SKM-1 (cell line): ENCODE measurements at regions not wholly inside any gene's neighbourhood (a gene's known extent, or its start where the extent isn't known, plus 50 kb on each side); places are given as distances from the start of the nearest gene placed in this dataset.
"Not testable (repeated sequence)": the region's sequence is repeated elsewhere in the genome, so short reads cannot be mapped to it uniquely, and the experiment has no call there.

ENCODE experiments used
- DNase-seq: peaks from one replicate; lab custom pipeline; 2025; ENCODE audit not compliant: unreplicated experiment; lab: John Stamatoyannopoulos, UW

- no peak for DNase-seq
Measured at GRCh38 chr3:160094562-160094961, 105.9 kb downstream of the IL12A start.

GRCh38 chr3:160097478-160097877 is 108.8 kb downstream of the IL12A start:
- no peak for DNase-seq

GRCh38 chr3:160098261-160098908 is 109.8 kb downstream of the IL12A start:
- DNase-seq: no peak

DNA sequence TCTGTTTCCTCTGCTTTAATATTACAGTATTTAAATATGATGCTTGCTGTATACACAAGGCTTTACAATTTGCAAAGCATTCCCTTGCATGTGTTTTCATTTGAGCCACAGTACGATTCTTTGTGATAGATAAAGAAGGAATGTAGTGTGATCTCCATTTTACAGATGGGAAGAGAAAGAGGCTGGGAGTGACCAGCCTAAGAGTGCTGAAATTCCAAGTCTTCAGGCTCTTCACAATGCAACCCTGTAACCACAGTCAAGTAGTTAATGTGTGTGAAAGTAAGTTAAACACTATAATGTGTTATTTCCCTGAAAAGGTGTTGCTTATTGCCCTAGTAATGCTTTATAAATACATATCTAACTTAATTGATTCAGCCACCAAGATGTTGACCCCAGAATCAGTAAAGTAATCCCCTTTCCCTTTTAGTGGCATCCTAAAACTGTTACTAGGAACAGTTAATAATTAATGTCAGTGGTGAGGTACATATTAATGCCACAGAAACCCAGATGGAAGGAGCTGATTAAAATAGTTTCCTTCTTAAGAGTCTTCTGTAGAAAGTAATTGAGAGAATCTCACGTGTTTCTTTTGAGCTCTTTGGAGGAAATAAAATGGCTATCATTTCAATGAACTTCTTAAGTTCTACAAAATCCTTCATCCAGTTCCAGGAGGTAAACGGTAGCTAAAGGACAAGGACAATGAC is 110.4 kb downstream of the IL12A start:
- no peak for DNase-seq

- no peak for DNase-seq
Measured at GRCh38 chr3:160099834-160100233, 111.2 kb downstream of the IL12A start.

DNA sequence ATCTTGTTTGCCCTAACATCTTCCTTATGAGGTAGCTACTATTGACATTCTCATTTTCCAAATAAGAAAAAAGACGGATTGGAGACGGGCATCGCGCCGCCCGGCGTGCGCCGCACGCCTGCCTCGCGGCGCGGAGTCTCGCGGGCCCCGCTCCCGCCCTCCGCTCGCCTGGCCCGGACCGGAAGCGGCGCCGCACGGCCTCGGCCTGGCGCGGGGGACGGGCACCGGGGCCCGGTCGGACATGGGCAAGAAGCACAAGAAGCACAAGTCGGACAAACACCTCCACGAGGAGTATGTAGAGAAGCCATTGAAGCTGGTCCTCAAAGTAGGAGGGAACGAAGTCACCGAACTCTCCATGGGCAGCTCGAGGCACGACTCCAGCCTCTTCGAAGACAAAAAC is 112.0 kb downstream of the IL12A start:
- no peak for DNase-seq

- DNase-seq: not testable (repeated sequence)
Measured at GRCh38 chr3:160102001-160102400, 113.4 kb downstream of the IL12A start.

DNA sequence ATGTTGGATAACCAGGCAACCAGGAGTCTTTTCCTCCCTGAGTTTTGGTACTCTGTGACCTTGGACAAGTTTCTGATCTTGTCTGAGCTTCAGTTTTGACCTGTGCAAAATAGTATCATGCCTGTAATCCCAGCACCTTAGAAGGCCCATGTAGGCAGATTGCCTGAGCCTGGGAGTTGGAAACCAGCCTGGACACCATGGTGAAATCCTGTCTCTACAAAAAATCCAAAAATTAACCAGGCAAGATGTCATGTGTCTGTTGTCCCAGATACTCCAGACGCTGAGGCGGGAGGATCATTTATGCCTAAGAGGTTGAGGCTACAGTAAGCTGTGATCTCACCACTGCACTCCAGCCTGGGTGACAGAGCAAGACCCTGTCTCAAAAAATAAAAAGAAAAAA is 114.8 kb downstream of the IL12A start:
- no peak for DNase-seq

- no peak for DNase-seq
Measured at GRCh38 chr3:160105907-160106584, 117.4 kb downstream of the IL12A start.

GRCh38 chr3:160106905-160107861 is 118.0 kb upstream of the C3orf80 start:
- DNase-seq: no peak

GRCh38 chr3:160108362-160108761 is 116.9 kb upstream of the C3orf80 start:
- DNase-seq: no peak

- no peak for DNase-seq
Measured at GRCh38 chr3:160112481-160112880, 112.7 kb upstream of the C3orf80 start.

- DNase-seq: no peak
Measured at GRCh38 chr3:160112996-160113395, 112.2 kb upstream of the C3orf80 start.

- no peak for DNase-seq
Measured at GRCh38 chr3:160114355-160114995, 110.7 kb upstream of the C3orf80 start.

DNA sequence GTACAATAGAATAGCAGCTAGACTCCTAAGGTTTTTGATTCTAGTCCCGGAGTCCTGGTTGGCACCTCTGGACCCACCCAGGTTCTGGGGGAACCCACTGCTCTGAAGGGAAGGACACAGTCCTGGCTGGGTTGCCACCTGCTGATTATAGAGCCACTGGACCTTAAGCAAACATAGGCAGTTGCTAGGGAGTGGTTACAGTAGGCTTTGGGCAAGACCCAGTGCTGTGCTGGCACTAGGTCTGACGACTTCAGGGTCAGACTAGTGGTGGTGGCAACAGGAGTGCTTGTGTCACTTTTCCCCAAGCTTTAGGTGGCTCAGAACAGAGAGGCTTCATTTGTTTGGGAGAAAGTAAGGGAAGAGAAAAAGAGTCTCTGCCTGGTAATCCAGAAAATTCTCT is 109.8 kb upstream of the C3orf80 start:
- DNase-seq: no peak

DNA sequence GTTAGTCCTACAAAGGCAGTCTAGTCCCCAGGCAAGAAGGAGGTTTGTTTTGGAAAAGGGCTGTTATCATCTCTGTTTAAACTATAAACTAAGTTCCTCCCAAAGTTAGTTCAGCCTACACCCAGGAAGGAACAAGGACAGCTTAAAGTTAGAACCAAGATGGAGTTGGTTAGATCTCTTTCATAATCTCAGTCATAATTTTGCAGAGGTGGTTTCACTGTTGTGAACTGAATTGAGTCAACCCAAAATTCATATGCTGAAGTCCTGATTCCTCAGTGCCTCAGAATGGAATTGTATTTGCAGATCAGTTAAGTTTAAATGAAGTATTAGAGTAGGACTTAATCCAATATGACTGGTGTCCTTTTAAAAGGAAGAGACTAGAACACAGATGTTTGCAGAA is 101.0 kb upstream of the C3orf80 start:
- no peak for DNase-seq

DNA sequence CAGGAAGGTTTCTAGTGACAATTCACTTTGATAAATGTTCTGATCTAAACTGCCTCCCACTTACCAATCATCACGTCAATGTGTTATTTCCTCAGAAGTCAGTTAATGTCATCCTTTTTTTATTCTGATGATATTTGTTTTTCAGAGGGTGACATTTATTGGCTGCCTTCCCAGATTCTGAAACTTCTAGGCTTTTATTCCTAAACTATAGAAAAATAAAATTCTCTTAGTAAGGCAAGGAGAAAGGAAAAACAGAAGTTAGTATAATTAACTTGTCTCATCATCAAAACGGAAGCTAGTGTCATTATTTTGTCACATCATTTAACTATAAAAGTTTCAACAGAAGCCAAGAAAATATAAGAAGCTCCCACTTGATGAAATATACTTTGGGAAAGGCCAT is 100.0 kb upstream of the C3orf80 start:
- no peak for DNase-seq

DNA sequence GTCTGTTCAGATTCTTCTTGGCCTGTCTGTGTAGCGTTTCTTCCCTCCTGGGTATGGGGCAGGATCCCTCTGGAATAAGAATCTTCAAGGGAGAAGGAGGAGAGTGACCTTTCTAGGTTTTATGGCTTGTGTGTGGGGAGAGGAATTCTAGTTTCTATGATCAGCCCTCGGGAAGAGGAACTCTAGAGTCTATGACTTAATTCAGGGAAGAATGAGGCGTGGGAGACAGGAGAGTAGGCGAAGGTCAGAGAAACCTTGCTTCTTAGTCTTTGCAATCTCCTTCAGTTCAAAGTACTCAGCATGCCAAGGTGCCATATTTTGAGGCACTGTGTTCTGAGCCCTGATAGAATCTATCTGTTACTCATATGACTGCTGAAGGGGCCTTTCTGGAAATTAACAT is 99.2 kb upstream of the C3orf80 start:
- DNase-seq: no peak

DNA sequence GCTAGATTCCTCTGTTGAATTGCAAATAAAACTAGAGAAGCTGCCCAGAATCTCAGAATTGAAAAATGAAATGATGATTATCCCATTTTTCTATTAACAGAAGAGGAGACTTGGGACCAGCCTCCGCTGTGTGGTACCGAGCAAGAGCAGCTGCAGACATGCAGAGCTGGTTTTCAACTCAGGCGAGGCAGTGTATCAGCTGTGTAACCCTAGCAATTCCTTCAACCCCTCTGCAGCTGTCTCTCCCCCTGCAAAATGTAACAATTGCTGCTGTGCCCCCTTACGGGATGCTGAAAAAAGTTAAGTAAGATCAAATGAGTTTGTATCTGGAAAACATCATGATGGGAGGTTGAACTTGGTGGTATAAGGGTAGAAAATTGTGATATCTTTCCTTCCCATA is 98.5 kb upstream of the C3orf80 start:
- no peak for DNase-seq

DNA sequence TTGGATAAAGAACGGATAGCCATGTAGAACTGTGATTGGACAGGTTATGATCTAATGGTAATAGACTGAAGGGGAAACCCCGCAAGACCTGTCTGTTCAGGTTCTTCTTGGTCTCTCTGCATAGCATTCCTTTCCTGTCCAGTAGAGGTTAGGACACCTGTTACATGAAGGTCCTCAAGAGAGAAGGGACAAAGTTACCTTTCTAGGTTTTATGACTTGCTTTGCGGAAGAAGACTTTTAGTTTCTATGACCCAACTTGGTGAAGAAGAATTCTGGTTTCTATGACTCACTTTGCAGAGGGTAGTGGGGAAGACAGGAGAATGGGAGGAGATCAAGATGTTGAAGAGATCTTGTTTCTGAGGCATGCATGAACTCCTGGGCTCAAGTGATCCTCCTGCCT is 97.9 kb upstream of the C3orf80 start:
- no peak for DNase-seq

DNA sequence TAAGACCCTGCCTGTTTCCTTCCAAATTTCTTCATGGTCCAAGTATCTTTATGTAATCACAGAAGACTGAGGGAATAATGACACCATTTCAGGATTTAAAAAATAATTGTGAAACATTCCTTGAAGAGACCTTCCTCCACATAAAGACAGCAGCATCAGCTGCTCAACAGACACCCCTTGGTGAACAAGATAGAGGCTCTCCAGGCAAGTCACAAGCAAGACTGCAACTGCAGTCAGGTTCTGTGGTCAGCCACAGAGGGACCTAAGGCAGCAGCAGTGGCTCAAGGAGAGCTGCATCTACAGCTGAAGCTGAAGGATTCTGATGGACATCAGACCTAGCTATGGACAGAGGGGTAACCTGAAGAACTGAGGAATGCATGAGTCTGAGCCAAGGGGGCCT is 97.2 kb upstream of the C3orf80 start:
- no peak for DNase-seq
